KMS-11 (cell line): ENCODE measurements at regions not wholly inside any gene's neighbourhood (a gene's known extent, or its start where the extent isn't known, plus 50 kb on each side); places are given as distances from the start of the nearest gene placed in this dataset.

Experiments used
- H2AFZ ChIP-seq: fragments of 200-600 bp; sonication (generic); 2 replicates; pipeline ENCODE4 v1.6.1; 2016; ENCODE audit warnings: antibody characterized with exemption, mixed run types, low read depth
- H3K27ac ChIP-seq: fragments of 200-600 bp; sonication (generic); 2 replicates; pipeline ENCODE4 v1.6.1; 2016; ENCODE audit warnings: mild to moderate bottlenecking, mixed run types
- H3K27me3 ChIP-seq: fragments of 200-600 bp; sonication (generic); 2 replicates; pipeline ENCODE4 v1.6.1; 2017; ENCODE audit warnings: mild to moderate bottlenecking, low read depth, mixed run types, moderate library complexity; ENCODE audit not compliant: insufficient read depth
- H3K36me3 ChIP-seq: fragments of 200-600 bp; sonication (generic); 2 replicates; pipeline ENCODE4 v1.6.1; 2017; ENCODE audit warnings: mild to moderate bottlenecking, mixed run types; ENCODE audit not compliant: insufficient read depth
- H3K4me1 ChIP-seq: fragments of 200-600 bp; sonication (generic); 2 replicates; pipeline ENCODE4 v1.6.1; 2016; ENCODE audit warnings: mild to moderate bottlenecking, low read depth, mixed run types; ENCODE audit not compliant: poor library complexity, severe bottlenecking
- H3K4me2 ChIP-seq: fragments of 200-600 bp; sonication (generic); 2 replicates; pipeline ENCODE4 v1.7.0; 2016; ENCODE audit warnings: mild to moderate bottlenecking, mixed run types
- H3K4me3 ChIP-seq: fragments of 200-600 bp; sonication (generic); IDR thresholded peaks from 2 replicates; pipeline ENCODE4 v1.6.1; 2017; ENCODE audit warnings: low read depth, low read length, mixed read lengths; ENCODE audit not compliant: insufficient read depth
- H3K79me2 ChIP-seq: fragments of 200-600 bp; sonication (generic); 2 replicates; pipeline ENCODE4 v1.6.1; 2016; ENCODE audit warnings: low read depth, mixed run types; ENCODE audit not compliant: insufficient read depth
- H3K9ac ChIP-seq: fragments of 200-600 bp; sonication (generic); 2 replicates; pipeline ENCODE4 v1.6.1; 2016; ENCODE audit warnings: mild to moderate bottlenecking, mixed run types
- H4K20me1 ChIP-seq: fragments of 200-600 bp; sonication (generic); 2 replicates; pipeline ENCODE4 v1.6.1; 2016; ENCODE audit warnings: mild to moderate bottlenecking, mixed run types; ENCODE audit not compliant: insufficient read depth
- TF ChIP-seq, protein P1 (sequence below): fragments of 200-600 bp; sonication (generic); conservative IDR thresholded peaks from 2 replicates; pipeline ENCODE4 v1.6.1; 2017; ENCODE audit warnings: low read depth, mild to moderate bottlenecking, antibody characterized with exemption, low read length, moderate library complexity, mixed read lengths

GRCh38 chr1:238101923-238102322 lies 211.2 kb upstream of the ZP4 start:
- no peak overlapping the region for H3K27ac ChIP-seq
- H3K4me3 ChIP-seq = no peak overlapping the region
- H3K79me2 ChIP-seq = no peaks in the 10 kb centered on the region
- H4K20me1 ChIP-seq = no peaks in the 10 kb centered on the region
- H3K4me2 ChIP-seq = no peak overlapping the region
- TF ChIP-seq, protein P1, sequence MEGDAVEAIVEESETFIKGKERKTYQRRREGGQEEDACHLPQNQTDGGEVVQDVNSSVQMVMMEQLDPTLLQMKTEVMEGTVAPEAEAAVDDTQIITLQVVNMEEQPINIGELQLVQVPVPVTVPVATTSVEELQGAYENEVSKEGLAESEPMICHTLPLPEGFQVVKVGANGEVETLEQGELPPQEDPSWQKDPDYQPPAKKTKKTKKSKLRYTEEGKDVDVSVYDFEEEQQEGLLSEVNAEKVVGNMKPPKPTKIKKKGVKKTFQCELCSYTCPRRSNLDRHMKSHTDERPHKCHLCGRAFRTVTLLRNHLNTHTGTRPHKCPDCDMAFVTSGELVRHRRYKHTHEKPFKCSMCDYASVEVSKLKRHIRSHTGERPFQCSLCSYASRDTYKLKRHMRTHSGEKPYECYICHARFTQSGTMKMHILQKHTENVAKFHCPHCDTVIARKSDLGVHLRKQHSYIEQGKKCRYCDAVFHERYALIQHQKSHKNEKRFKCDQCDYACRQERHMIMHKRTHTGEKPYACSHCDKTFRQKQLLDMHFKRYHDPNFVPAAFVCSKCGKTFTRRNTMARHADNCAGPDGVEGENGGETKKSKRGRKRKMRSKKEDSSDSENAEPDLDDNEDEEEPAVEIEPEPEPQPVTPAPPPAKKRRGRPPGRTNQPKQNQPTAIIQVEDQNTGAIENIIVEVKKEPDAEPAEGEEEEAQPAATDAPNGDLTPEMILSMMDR = no peak
- H3K36me3 ChIP-seq = no peaks in the 10 kb centered on the region
- H3K4me1 ChIP-seq = no peaks in the 10 kb centered on the region
- no peak overlapping the region for H2AFZ ChIP-seq
- no peaks in the 10 kb centered on the region for H3K27me3 ChIP-seq
- no peak overlapping the region for H3K9ac ChIP-seq

DNA sequence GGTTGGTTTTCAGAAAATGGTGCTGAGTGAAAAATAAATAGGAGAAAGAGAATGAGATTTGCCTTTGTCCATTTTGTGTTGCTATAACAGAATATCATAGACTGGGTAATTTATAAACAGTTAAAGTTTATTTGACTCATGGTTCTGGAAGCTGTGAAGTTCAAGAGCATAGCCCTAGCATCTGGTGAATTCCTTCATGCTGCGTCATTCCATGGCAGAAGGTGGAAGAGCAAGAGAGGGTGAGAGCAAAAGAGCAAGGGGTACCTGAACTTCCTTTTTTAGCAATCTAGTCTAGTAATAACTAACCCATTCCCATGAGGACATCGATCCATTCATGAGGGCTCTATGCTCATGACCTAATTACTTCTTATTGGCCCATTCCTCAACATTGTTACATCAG lies 209.1 kb upstream of the ZP4 start:
- Histone ChIP-seq H3K4me2 (no peak overlapping the region), H3K27ac (no peak overlapping the region)

GRCh38 chr1:238089615-238090014 lies 198.9 kb upstream of the ZP4 start:
- H3K4me3 ChIP-seq = no peak overlapping the region
- H3K4me1 ChIP-seq = no peaks in the 10 kb centered on the region
- TF ChIP-seq, protein P1 = no peak
- H3K36me3 ChIP-seq = no peaks in the 10 kb centered on the region
- H2AFZ ChIP-seq = no peak overlapping the region
- no peaks in the 10 kb centered on the region for H3K27me3 ChIP-seq
- H3K9ac ChIP-seq = no peak overlapping the region
- no peaks in the 10 kb centered on the region for H3K79me2 ChIP-seq
- H3K27ac ChIP-seq = no peak overlapping the region
- no peak overlapping the region for H3K4me2 ChIP-seq
- no peaks in the 10 kb centered on the region for H4K20me1 ChIP-seq

More for the DNA sequence above, 209.1 kb upstream of the ZP4 start:
- no peaks in the 10 kb centered on the region for H3K4me1 ChIP-seq
- H3K36me3 ChIP-seq = no peaks in the 10 kb centered on the region
- H3K9ac ChIP-seq = no peak overlapping the region
- TF ChIP-seq, protein P1 = no peak
- H3K4me3 ChIP-seq = no peak overlapping the region
- no peaks in the 10 kb centered on the region for H4K20me1 ChIP-seq
- H3K27me3 ChIP-seq = no peaks in the 10 kb centered on the region
- H2AFZ ChIP-seq = no peak overlapping the region
- no peaks in the 10 kb centered on the region for H3K79me2 ChIP-seq

DNA sequence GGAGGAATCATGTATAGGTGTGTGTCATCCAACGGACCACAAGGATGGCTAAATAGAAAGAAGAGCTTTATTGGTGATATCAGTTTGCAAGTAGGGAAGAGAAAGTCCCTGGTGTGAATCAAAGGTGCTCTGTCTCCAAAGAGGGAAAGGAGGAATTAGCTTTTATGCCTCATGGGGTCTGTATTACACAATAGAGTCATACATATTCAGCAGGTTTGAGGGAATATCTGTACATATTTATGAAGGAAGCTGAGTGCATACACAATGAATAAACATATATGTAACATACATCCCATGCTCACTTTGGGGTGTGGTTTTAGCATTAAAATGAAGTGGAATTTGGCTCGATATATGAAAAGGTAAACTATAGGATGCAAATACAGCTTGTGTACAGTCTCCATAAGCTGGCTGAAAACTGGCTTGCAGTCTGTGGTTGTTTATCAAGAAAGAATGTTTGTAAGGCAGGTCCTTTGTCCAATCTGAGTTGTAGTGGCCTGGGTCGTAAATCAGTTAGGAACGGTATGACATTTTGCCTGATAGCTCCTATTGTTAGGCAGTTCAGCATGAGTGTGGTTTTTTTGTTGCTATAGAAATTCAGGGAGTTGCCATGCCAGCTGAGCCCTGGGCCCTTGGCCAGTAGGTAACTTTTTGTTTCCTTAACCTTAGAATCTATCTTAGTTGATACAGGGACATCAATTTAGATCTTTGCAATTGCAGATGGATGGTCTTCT lies 198.0 kb upstream of the ZP4 start:
- Histone ChIP-seq H3K4me3 (no peak overlapping the region), H4K20me1 (no peaks in the 10 kb centered on the region), H3K27me3 (no peaks in the 10 kb centered on the region), H3K79me2 (no peaks in the 10 kb centered on the region), H3K9ac (no peak overlapping the region), H2AFZ (no peak overlapping the region), H3K4me2 (no peak overlapping the region), H3K27ac (no peak overlapping the region), H3K36me3 (no peaks in the 10 kb centered on the region), H3K4me1 (no peaks in the 10 kb centered on the region)
- TF ChIP-seq, protein P1 = no peak
